Effector memory CD4-positive, alpha-beta T cell (primary cell): ENCODE measurements at regions not wholly inside any gene's neighbourhood (a gene's known extent, or its start where the extent isn't known, plus 50 kb on each side); places are given as distances from the start of the nearest gene placed in this dataset.

Experiments used
- DNase-seq, 3 donors: peaks; one replicate each; pipeline ENCODE4 v3.0.0-alpha.2; 2020
- H3K27ac ChIP-seq: 2 replicates; pipeline ENCODE4 v1.7.0; 2013; ENCODE audit warnings: mild to moderate bottlenecking, low read length, moderate library complexity; ENCODE audit not compliant: insufficient read depth, poor library complexity, severe bottlenecking
- H3K27me3 ChIP-seq: replicated peaks from 2 replicates; pipeline ENCODE4 v1.7.0; 2013; ENCODE audit warnings: mild to moderate bottlenecking, low read length; ENCODE audit not compliant: insufficient read depth, control insufficient read depth, poor library complexity, severe bottlenecking
- H3K36me3 ChIP-seq: 2 replicates; pipeline ENCODE4 v1.7.0; 2013; ENCODE audit warnings: mild to moderate bottlenecking, low read length, moderate library complexity; ENCODE audit not compliant: control insufficient read depth, insufficient read depth
- H3K4me1 ChIP-seq: 2 replicates; pipeline ENCODE4 v1.7.0; 2013; ENCODE audit warnings: low read length, mild to moderate bottlenecking; ENCODE audit not compliant: control insufficient read depth, insufficient read depth, poor library complexity, severe bottlenecking
- H3K4me3 ChIP-seq: 2 replicates; pipeline ENCODE4 v1.7.0; 2013; ENCODE audit warnings: low read length, low read depth, mild to moderate bottlenecking; ENCODE audit not compliant: insufficient read depth, poor library complexity, severe bottlenecking
- H3K9me3 ChIP-seq: 2 replicates; pipeline ENCODE4 v1.7.0; 2013; ENCODE audit warnings: mild to moderate bottlenecking, low read length, moderate library complexity; ENCODE audit not compliant: control insufficient read depth

DNA sequence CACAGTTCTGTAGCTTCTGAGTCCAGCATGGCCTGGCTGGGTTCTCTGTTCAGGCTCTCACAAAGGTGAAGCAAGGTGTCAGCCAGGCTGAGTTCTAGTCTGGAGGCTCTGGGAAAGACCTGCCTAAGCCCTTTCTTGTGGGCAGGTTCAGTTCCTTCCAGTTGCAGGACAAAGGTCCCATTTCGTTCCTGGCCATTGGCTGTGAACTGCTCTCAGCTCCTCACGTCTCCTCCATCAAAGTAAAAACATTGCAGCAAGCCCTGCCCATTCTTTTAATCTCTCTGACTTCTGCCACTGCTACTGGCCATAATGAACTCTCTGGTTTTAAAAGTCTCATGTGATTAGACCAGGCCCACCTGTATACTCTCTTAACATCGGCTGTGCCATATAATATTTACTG is 61.6 kb upstream of the BARX1 start:
- Histone ChIP-seq H3K27ac (no peak overlapping the region), H3K27me3 (no peaks in the 10 kb centered on the region), H3K9me3 (no peaks in the 10 kb centered on the region), H3K4me1 (no peaks in the 10 kb centered on the region), H3K36me3 (no peaks in the 10 kb centered on the region), H3K4me3 (no peak overlapping the region)
- DNase-seq, result no peak

DNA sequence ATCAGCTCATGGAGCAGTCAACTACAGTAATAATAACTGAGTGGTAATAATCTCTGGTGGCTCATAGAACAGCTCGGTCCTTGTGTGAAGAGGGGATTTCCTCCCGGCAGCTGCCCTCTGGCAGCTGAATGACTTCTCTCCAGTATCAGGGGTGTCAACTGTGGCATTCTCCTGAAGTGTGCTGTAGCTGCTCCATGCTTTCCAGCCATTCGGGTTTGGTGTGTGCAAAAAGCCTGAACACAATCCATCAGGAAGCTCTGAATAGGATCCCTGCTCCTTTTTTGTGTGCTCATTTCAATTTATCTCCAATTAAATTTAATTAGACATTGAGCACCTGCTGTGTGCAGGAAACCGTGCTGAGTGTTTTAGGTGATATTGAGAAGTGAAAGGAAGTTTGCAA is 59.8 kb upstream of the BARX1 start:
- Histone ChIP-seq H3K27me3 (no peaks in the 10 kb centered on the region), H3K4me1 (no peaks in the 10 kb centered on the region), H3K9me3 (no peaks in the 10 kb centered on the region), H3K36me3 (no peaks in the 10 kb centered on the region), H3K27ac (no peak overlapping the region), H3K4me3 (no peak overlapping the region)
- DNase-seq, result no peak

DNA sequence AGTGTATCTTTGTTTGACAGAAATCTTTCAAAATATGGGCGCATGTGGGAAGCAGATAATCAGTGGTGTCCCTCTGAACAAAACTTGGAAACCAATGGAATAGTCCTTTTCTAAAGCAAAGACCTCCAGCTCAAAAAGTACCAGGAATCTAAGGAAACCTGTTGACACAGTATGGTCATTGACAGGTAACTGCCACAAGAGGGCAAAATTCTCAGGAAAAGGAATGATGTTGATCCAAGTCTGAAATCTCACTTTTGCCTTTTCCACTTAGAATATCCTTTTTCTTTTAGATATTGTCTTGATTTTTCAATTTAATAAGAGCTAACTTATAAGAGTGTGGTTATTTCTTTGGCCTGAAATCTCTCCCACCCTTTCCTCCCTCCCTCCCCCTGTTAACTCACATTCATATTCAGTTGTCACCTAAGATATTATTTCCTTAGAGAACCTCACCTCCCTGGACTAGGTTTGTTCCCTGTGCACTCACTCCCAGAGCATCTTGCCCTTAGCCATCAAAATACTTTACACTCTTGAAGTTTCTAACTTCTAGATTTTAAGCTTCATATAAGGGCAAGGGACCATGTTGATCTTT is 59.0 kb upstream of the BARX1 start:
- no peak overlapping the region for H3K4me3 ChIP-seq
- H3K36me3 ChIP-seq, result no peaks in the 10 kb centered on the region
- DNase-seq, result no peak
- no peaks in the 10 kb centered on the region for H3K4me1 ChIP-seq
- no peak overlapping the region for H3K27ac ChIP-seq
- no peaks in the 10 kb centered on the region for H3K9me3 ChIP-seq
- no peaks in the 10 kb centered on the region for H3K27me3 ChIP-seq

DNA sequence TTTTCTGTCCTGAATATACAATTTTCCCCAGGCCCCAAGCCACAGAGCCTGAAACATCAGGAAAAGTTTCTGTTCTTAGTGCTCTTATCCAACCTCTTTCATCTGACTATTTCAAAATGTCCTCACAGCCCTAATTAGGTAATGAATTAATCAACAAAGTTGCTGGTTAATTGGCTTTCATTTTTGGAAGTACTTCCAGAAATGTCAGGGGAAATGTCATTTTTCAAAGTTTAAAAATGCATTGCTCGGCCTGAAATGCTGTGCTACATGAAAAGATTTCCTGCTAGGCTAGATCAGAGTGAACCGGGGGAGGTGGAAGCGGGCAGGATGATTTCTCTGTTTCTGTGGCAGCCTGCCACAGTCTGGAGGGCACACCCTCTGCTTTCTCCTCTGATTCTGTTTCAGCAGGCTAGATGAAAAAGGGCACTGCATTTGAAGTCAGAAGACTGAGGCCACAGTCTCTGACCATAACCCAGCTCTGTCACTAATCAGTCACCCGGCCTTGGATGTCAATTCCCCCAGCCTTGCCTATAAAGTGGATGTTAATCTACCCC is 55.9 kb upstream of the BARX1 start:
- no peak overlapping the region for H3K4me3 ChIP-seq

DNA sequence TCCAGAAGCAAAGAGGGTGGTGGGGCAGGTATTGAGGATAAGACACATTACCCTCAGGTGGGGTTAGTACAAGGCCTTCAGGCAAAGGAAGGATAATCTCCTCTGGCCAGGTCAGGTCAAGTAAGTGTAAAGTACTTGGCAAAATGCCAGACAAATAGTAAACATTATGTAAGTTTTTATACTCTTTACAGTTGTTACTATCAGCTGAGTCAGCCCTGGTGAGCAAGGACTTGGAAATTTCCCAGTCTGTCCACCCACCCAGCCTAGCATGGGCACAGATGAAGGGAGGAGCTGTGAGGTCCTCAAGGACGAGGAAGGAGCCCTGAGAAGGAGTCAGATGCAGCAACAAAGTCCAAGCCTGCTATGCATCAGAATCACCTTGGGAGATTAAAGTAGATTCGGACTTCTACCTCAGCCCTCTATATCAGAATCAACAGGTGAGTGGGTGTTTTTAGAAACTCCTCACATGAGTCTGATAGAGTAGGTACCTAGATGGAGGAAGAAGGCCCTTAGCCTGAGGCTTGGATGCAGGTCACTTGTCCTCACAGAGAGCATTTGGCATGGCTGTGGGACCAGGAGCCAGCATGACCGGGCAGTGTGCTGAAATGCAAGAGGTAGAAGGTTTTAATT is 50.2 kb upstream of the BARX1 start:
- Histone ChIP-seq H3K4me1 (no peaks in the 10 kb centered on the region), H3K27ac (no peak overlapping the region), H3K9me3 (no peaks in the 10 kb centered on the region), H3K27me3 (no peaks in the 10 kb centered on the region), H3K4me3 (no peak overlapping the region), H3K36me3 (no peaks in the 10 kb centered on the region)
- DNase-seq, result no peak

More for the DNA sequence above, 55.9 kb upstream of the BARX1 start:
- H3K4me1 ChIP-seq, result no peaks in the 10 kb centered on the region
- H3K27ac ChIP-seq, result no peak overlapping the region
- H3K36me3 ChIP-seq, result no peaks in the 10 kb centered on the region
- no peak for DNase-seq
- H3K27me3 ChIP-seq, result no peaks in the 10 kb centered on the region
- H3K9me3 ChIP-seq, result no peaks in the 10 kb centered on the region
